T-cell (primary cell): ENCODE measurements at regions not wholly inside any gene's neighbourhood (a gene's known extent, or its start where the extent isn't known, plus 50 kb on each side); places are given as distances from the start of the nearest gene placed in this dataset.

Source experiments
- ATAC-seq, 4 experiments: fragments of 200-7000 bp in 3 of 4; fragments of 150-1000 bp in 1 of 4; cut with Tn5 transposase; replicated peaks in 1 of 4; 1 replicate in 3 of 4; 2 replicates in 1 of 4; pipeline ENCODE4 v1.10.0; 2021; ENCODE audit warnings: moderate library complexity in 3 of 4, mild to moderate bottlenecking in 2 of 4, moderate number of reproducible peaks in 1 of 4
- CTCF ChIA-PET, 2 donors: fragments of 300-600 bp; sonication (Branson Sonifier 250); formaldehyde crosslinking; loops; one replicate each; lab custom pipeline; 2022; ENCODE audit warnings: antibody characterized with exemption in 2 of 2; lab: Charles Lee
- POLR2A ChIA-PET, 2 donors: fragments of 300-600 bp; sonication (Branson Sonifier 250); formaldehyde crosslinking; loops; one replicate each; lab custom pipeline; 2022; ENCODE audit warnings: antibody characterized with exemption in 2 of 2; lab: Charles Lee
- DNase-seq, 35 experiments: peaks; one replicate each; pipeline versions ENCODE4 v3.0.0 to v3.0.0-alpha.2; 2013 to 2023
- H3K27ac ChIP-seq: one replicate; pipeline ENCODE4 v1.5.1; 2013; ENCODE audit warnings: low read length
- H3K27me3 ChIP-seq, 2 experiments: replicated peaks in 1 of 2; 1 replicate in 1 of 2; 2 replicates in 1 of 2; pipeline versions ENCODE4 v1.6.1 to v1.7.0; 2013; ENCODE audit warnings: low read length in 1 of 2, mixed read lengths in 1 of 2; ENCODE audit not compliant: control insufficient read depth in 2 of 2, insufficient read depth in 2 of 2; ENCODE audit errors: extremely low read depth in 1 of 2
- H3K36me3 ChIP-seq, 2 donors: 1 replicate in 1 of 2; 2 replicates in 1 of 2; pipeline versions ENCODE4 v1.6.1 to v1.7.0; 2013; ENCODE audit warnings: low read length in 1 of 2; ENCODE audit not compliant: control insufficient read depth in 2 of 2, insufficient read depth in 1 of 2; ENCODE audit errors: extremely low read depth in 1 of 2
- H3K4me1 ChIP-seq, 2 experiments: 1 replicate in 1 of 2; 2 replicates in 1 of 2; pipeline versions ENCODE4 v1.6.1 to v1.7.0; 2013; ENCODE audit warnings: low read length in 2 of 2, mixed read lengths in 1 of 2; ENCODE audit not compliant: insufficient read depth in 2 of 2, control insufficient read depth in 1 of 2; ENCODE audit errors: extremely low read depth in 1 of 2
- H3K4me3 ChIP-seq, 2 donors: 1 replicate in 1 of 2; 2 replicates in 1 of 2; pipeline versions ENCODE4 v1.5.1 to v1.7.0; 2013; ENCODE audit warnings: mild to moderate bottlenecking in 2 of 2, low read length in 1 of 2, moderate library complexity in 1 of 2; ENCODE audit not compliant: control insufficient read depth in 1 of 2; ENCODE audit errors: extremely low read depth in 1 of 2
- H3K9me3 ChIP-seq: 2 replicates; pipeline ENCODE4 v1.7.0; 2013
- H3K27ac Mint-ChIP-seq, 2 donors: one replicate each; pipeline ENCODE4 v1.8.0; 2020 to 2021; ENCODE audit warnings: mild to moderate bottlenecking in 2 of 2, mixed read lengths in 2 of 2
- H3K27me3 Mint-ChIP-seq, 2 donors: one replicate each; pipeline ENCODE4 v1.8.0; 2021 to 2022; ENCODE audit warnings: mixed read lengths in 2 of 2
- H3K36me3 Mint-ChIP-seq: one replicate; pipeline ENCODE4 v1.8.0; 2021; ENCODE audit warnings: mixed read lengths
- H3K4me1 Mint-ChIP-seq, 3 donors: one replicate each; pipeline ENCODE4 v1.8.0; 2020 to 2022; ENCODE audit warnings: mixed read lengths in 3 of 3, mild to moderate bottlenecking in 1 of 3
- H3K4me3 Mint-ChIP-seq, 3 donors: one replicate each; pipeline ENCODE4 v1.8.0; 2020 to 2022; ENCODE audit warnings: mild to moderate bottlenecking in 3 of 3, mixed read lengths in 3 of 3, moderate library complexity in 3 of 3
- H3K9me3 Mint-ChIP-seq, 3 donors: one replicate each; pipeline ENCODE4 v1.8.0; 2020 to 2022; ENCODE audit warnings: mixed read lengths in 3 of 3
- WGBS: methylation state at CpG from one replicate; pipeline ENCODE4 v1.1.5; 2013; ENCODE audit warnings: missing lambda C conversion rate; ENCODE audit not compliant: insufficient coverage; 5-methylcytosine and 5-hydroxymethylcytosine counted together

GRCh38 chr3:96059301-96059700, 755.1 kb upstream of the EPHA6 start:
- Mint-ChIP-seq H3K4me1 (no peaks in the 10 kb centered on the region), H3K27ac (no peak overlapping the region), H3K9me3 (peaks cover 0 to 10% (median 5%) of the 10 kb centered on the region in 3 donors), H3K4me3 (no peak overlapping the region), H3K36me3 (no peaks in the 10 kb centered on the region), H3K27me3 (no peaks in the 10 kb centered on the region)
- Histone ChIP-seq H3K4me3 (no peak overlapping the region), H3K9me3 (no peaks in the 10 kb centered on the region), H3K27me3 (no peaks in the 10 kb centered on the region), H3K27ac (no peak overlapping the region), H3K4me1 (no peaks in the 10 kb centered on the region), H3K36me3 (no peaks in the 10 kb centered on the region)
- ATAC-seq: no peak
- no CpG with 5 or more reads among the region's 1 CpG for whole genome bisulfite sequencing
- CTCF ChIA-PET: no interaction called here
- POLR2A ChIA-PET: no interaction called here
- DNase-seq: no peak

GRCh38 chr3:96069065-96069464, 745.3 kb upstream of the EPHA6 start:
- no peak for ATAC-seq
- peaks cover 0 to 22% (median 5%) of the 10 kb centered on the region in 3 donors for H3K9me3 Mint-ChIP-seq
- no peak overlapping the region for H3K27ac Mint-ChIP-seq
- H3K9me3 ChIP-seq: no peaks in the 10 kb centered on the region
- H3K4me3 ChIP-seq: no peak overlapping the region
- H3K27ac ChIP-seq: no peak overlapping the region
- no peaks in the 10 kb centered on the region for H3K27me3 ChIP-seq
- H3K4me1 Mint-ChIP-seq: no peaks in the 10 kb centered on the region
- no peaks in the 10 kb centered on the region for H3K36me3 Mint-ChIP-seq
- no peaks in the 10 kb centered on the region for H3K36me3 ChIP-seq
- WGBS: 88% methylated on average over 1 of the region's 1 CpG
- no peaks in the 10 kb centered on the region for H3K27me3 Mint-ChIP-seq
- no peaks in the 10 kb centered on the region for H3K4me1 ChIP-seq
- ChIA-PET CTCF (no interaction called here), POLR2A (no interaction called here)
- no peak overlapping the region for H3K4me3 Mint-ChIP-seq
- no peak for DNase-seq

- Mint-ChIP-seq H3K9me3 (peaks cover 0 to 20% (median 5%) of the 10 kb centered on the region in 3 donors), H3K4me3 (no peak overlapping the region), H3K27ac (no peak overlapping the region), H3K27me3 (no peaks in the 10 kb centered on the region), H3K4me1 (no peaks in the 10 kb centered on the region), H3K36me3 (no peaks in the 10 kb centered on the region)
- no peaks in the 10 kb centered on the region for H3K36me3 ChIP-seq
- H3K9me3 ChIP-seq: no peaks in the 10 kb centered on the region
- no peak overlapping the region for H3K27ac ChIP-seq
- H3K4me1 ChIP-seq: no peaks in the 10 kb centered on the region
- CTCF ChIA-PET: no interaction called here
- no peaks in the 10 kb centered on the region for H3K27me3 ChIP-seq
- ATAC-seq (no peak), DNase-seq (no peak)
- H3K4me3 ChIP-seq: no peak overlapping the region
- POLR2A ChIA-PET: no interaction called here
These were observed 743.7 kb upstream of the EPHA6 start for GRCh38 chr3:96070678-96071077.

- CTCF ChIA-PET: no interaction called here
- Mint-ChIP-seq H3K4me3 (no peak overlapping the region), H3K27me3 (no peaks in the 10 kb centered on the region), H3K36me3 (no peaks in the 10 kb centered on the region), H3K4me1 (no peaks in the 10 kb centered on the region), H3K27ac (no peak overlapping the region), H3K9me3 (peaks cover 3 to 20% (median 5%) of the 10 kb centered on the region in 3 donors)
- H3K4me3 ChIP-seq: no peak overlapping the region
- H3K27me3 ChIP-seq: no peaks in the 10 kb centered on the region
- POLR2A ChIA-PET: no interaction called here
- H3K9me3 ChIP-seq: no peaks in the 10 kb centered on the region
- no peaks in the 10 kb centered on the region for H3K36me3 ChIP-seq
- no peak overlapping the region for H3K27ac ChIP-seq
- ATAC-seq (no peak), DNase-seq (no peak)
- no peaks in the 10 kb centered on the region for H3K4me1 ChIP-seq
- WGBS: 80% methylated on average over 2 of the region's 5 CpGs
These were observed 743.3 kb upstream of the EPHA6 start for GRCh38 chr3:96071097-96071496.

- Mint-ChIP-seq H3K36me3 (no peaks in the 10 kb centered on the region), H3K9me3 (peaks cover 4 to 23% (median 6%) of the 10 kb centered on the region in 3 donors), H3K4me1 (no peaks in the 10 kb centered on the region), H3K27ac (no peak overlapping the region), H3K4me3 (no peak overlapping the region), H3K27me3 (no peaks in the 10 kb centered on the region)
- Histone ChIP-seq H3K27me3 (no peaks in the 10 kb centered on the region), H3K4me3 (no peak overlapping the region), H3K9me3 (peaks cover 1% of the 10 kb centered on the region), H3K36me3 (no peaks in the 10 kb centered on the region), H3K4me1 (no peaks in the 10 kb centered on the region), H3K27ac (no peak overlapping the region)
- no peak for ATAC-seq
- no peak for DNase-seq
- ChIA-PET POLR2A (no interaction called here), CTCF (no interaction called here)
These were observed 742.2 kb upstream of the EPHA6 start for GRCh38 chr3:96072226-96072625.

- no peaks in the 10 kb centered on the region for H3K4me1 Mint-ChIP-seq
- Histone ChIP-seq H3K4me1 (no peaks in the 10 kb centered on the region), H3K27me3 (no peaks in the 10 kb centered on the region), H3K36me3 (no peaks in the 10 kb centered on the region), H3K9me3 (peaks cover 2% of the 10 kb centered on the region), H3K4me3 (no peak overlapping the region), H3K27ac (no peak overlapping the region)
- ChIA-PET POLR2A (no interaction called here), CTCF (no interaction called here)
- no peaks in the 10 kb centered on the region for H3K36me3 Mint-ChIP-seq
- no peak overlapping the region for H3K27ac Mint-ChIP-seq
- no CpG with 5 or more reads among the region's 1 CpG for WGBS
- ATAC-seq (no peak), DNase-seq (no peak)
- no peaks in the 10 kb centered on the region for H3K27me3 Mint-ChIP-seq
- H3K9me3 Mint-ChIP-seq: peaks cover 0 to 10% (median 4%) of the 10 kb centered on the region in 3 donors
- H3K4me3 Mint-ChIP-seq: no peak overlapping the region
These were observed 730.8 kb upstream of the EPHA6 start for GRCh38 chr3:96083610-96084009.

- no peaks in the 10 kb centered on the region for H3K36me3 ChIP-seq
- no peaks in the 10 kb centered on the region for H3K4me1 ChIP-seq
- ChIA-PET CTCF (no interaction called here), POLR2A (no interaction called here)
- H3K9me3 ChIP-seq: peaks cover 2% of the 10 kb centered on the region
- no peaks in the 10 kb centered on the region for H3K27me3 Mint-ChIP-seq
- ATAC-seq: no peak
- H3K4me3 Mint-ChIP-seq: no peak overlapping the region
- H3K27ac Mint-ChIP-seq: no peak overlapping the region
- no peak overlapping the region for H3K27ac ChIP-seq
- H3K27me3 ChIP-seq: no peaks in the 10 kb centered on the region
- no peaks in the 10 kb centered on the region for H3K4me1 Mint-ChIP-seq
- H3K36me3 Mint-ChIP-seq: no peaks in the 10 kb centered on the region
- 70% methylated on average over 1 of the region's 2 CpGs for WGBS
- H3K9me3 Mint-ChIP-seq: peaks cover 0 to 10% (median 4%) of the 10 kb centered on the region in 3 donors
- DNase-seq: no peak
- no peak overlapping the region for H3K4me3 ChIP-seq
These were observed 728.4 kb upstream of the EPHA6 start for GRCh38 chr3:96086018-96086417.
